ENCODE measurements at regions not wholly inside any gene's neighbourhood (a gene's known extent, or its start where the extent isn't known, plus 50 kb on each side); places are given as distances from the start of the nearest gene placed in this dataset.

DNA sequence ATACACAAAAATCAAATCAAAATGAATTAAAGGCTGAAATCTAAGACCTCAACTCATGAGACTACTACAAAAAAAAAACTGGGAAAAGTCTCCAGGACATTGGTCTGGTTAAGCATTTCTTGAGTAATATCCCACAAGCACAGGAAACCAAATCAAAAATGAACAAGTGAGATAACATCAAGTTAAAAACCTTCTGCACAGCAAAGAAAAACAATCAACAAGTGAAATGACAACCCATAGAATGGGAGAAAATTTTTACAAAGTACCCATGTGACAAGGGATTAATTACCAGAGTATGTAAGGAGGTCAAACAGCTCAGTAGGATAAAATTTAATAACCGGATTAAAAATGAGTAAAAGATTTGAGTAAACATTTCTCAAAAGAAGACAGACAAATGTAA lies 338.7 kb downstream of the SLC16A7 start:
- DNase-seq: no peak

DNA sequence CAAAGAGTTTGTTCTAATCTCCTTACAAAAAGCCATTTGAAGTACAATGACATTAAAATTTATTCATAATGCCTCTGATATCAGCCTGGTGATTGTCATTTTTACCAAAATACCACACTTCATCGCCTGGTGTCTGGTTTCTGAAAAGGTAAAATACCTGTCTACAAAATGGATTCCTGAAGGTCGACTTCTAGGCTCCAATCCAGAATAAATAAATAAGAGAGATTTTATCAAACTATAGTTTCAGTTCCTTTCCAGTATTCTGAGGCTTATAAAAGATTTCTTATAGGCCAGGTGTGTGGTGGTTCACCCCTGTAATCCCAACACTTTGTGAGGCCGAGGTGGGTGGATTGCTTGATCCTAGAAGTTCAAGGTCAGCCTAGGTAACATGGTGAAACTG lies 340.7 kb downstream of the SLC16A7 start:
- DNase-seq: no peak

DNA sequence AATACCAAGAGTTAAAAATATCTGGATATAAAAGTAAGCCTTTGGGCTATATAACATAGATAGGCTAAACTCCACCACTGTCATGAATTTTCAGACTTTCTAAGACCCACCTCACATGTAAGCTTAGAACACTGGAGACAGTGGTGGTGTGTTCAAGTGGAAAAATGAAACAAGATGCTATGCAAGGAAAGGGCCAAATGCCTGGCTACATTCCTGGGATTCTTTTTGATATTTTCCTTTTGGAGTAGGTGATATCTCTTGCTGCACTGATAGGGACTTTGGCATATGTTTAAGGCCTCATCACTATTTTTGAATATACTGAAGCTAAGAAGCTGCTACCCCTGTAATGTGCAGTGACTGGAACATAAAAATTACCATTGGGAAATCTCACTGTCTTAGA lies 341.3 kb downstream of the SLC16A7 start:
- no peak for DNase-seq

DNA sequence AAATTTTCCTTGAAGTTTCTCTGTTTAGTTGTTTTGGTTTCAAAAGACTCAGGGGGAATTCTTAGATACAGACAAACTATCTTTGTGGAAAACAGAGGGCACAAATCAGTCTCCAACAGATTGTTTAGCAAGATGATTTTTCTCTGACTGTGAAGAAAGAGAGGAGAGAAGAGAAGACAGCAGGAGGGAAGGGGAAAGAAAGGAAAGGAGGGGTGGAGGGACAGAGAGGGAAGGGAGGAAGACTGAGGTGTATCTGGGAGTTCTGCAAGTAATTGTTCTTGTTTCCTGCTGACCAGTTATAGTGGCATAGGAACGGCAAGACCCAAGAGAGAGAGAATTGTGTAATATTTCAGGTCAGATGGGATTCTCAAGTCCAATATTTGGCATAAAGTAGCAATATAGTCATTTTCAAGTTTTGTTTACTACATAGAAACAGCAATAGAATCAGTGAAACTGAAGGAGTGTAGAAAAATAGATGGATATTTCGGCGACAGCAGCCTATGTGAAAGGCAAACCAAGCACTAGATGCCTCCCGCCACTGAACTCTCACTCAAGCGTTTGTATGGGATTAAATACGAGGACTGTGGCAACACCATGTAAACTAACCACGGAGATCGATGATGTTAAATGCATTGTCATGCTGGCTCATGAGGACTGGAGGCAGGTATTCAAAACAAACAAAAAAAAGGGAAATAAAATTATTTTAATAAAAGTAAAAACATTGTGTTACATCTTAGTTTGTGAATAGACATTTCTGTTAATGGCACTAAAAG lies 342.5 kb downstream of the SLC16A7 start:
- DNase-seq: no peak

DNA sequence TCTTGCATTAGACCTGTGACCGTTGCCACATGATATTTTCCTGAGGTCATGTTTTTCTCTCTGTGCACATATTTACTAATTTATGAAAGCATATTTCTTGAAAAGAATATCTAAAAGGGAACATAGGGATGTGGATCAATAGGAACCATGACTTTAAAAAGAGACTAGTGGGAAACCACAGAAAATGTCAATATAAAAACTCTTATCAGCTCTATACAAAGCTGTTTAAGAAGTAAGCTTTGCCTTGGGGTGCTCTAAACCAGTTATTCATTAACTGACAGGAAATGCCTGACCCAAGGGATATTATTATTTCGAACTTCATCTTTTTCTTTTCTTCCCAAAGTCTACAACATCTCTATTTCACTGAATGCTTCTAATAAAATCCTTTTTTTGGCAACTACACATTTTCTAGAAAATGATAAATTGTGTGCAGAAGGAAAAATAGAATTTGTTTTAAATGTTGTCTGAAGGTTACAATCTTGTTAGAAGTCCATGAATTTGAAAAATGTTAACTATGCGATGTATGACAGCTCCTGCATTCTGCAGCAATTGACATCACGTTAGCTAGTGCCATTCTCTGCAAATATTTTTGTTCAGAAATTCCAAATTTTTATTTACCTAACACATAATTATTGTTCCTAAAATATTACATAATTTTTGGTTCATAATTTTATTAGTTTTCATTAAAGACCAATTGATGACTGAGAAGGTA lies 345.0 kb downstream of the SLC16A7 start:
- no peak for DNase-seq

DNA sequence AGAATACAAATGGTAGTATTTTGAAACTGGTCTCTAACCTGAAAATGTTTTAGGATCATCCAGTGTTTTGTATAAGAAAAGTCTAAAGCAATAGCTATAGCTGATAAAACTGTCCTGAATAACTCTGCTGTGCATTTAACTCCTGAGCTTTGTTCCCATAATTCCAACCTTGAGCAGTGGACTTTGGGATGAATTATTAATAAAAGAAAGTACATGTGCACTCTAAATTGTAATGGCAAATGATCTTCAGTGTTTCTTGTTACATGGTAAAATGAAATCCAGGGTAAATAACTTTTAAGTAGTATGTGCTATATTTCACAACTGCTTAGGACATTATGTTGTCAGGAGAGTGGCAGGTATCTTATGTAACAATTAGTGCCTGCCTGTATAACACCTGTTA lies 345.6 kb downstream of the SLC16A7 start:
- DNase-seq: no peak

DNA sequence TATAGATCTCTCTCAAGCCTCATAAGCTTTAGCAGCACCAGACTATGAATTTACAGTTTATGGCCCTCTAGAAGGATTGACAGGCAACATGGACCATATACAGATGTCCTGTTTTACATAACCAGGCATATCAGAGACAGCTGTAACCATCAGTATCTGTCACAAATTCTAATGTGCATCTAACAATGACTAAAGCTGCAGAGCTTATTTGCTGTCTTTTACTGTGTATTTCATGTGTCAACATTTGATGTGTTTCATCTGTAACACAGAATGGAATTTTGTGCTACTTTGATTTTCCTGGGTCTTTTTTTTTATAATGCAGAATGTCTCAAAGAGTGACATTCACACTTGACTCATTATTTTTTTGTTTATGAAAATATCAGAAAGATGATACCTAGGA lies 348.3 kb downstream of the SLC16A7 start:
- no peak for DNase-seq

DNA sequence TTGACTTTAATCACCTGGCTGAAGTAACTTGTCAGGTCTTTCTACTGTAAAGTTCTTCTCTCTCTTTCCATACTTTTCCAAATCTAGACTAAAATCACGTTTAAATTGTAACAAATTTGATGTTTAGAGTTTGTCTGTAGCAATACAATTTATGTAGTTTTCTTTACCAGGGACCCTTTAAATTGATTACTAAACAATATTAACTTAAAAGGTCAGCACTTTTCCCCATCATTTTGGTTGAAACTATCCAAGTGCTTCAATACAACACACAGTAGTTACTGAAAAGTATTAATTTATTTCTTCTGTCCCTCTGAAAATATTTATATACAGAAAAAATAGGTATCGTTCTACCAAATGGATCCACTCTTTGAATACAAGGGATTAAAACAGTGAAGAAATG lies 350.8 kb downstream of the SLC16A7 start:
- DNase-seq: no peak

DNA sequence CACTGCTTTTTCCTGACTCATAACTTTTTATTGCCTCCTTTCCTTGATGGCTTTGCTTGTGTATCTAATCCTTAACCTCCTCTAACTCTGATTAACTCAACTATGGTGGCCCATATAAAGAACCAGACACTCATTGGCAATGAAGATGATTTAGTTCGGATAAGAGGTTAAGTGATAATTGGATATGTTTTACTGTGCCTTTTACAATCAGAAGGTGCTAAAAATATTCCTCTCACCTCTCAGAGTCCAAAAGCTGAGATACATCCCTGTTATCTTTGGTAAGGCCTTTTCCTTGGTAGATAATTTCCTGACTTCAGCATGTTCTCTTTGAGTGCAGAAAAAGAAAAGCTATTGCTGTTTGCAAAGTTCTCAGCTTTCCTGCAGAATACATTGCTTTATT lies 367.7 kb downstream of the SLC16A7 start:
- no peak for DNase-seq

DNA sequence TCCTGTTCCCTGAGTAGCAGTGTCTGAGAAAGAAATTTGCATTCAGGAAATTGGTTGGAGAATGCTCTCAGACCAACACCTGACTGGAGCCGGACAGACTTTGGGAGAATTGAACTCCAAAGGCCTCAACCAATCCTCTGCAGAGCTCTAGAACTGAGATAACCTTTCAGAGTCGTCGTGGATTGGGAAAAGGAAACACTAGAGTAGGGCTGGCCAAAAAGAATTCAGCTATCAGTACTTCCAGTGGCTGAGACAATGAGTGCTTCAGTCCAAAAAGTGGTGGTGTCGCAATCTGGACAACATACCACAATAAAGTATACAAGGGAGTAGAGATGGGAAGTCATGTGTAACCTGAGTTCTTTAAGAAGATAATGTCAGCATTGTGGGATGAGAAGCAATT lies 377.1 kb downstream of the SLC16A7 start:
- DNase-seq: no peak

DNA sequence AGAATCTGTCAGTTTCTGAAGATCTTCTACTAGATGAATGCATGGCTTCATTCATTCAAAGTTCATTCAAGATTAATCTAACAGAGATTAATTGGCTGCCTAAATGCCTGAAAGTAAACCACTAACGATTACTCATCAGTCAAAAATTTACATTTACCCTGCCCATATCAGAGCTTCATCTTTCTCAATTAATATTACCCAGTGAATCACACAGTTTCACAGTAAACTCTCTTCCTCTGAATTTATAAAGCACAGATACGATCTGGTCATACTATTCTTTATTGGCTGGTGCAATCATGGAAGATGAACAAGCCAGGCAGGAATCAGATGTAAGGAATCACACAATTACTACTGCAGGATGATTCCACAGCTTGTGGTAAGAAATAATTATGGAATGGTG lies 377.7 kb downstream of the SLC16A7 start:
- no peak for DNase-seq

DNA sequence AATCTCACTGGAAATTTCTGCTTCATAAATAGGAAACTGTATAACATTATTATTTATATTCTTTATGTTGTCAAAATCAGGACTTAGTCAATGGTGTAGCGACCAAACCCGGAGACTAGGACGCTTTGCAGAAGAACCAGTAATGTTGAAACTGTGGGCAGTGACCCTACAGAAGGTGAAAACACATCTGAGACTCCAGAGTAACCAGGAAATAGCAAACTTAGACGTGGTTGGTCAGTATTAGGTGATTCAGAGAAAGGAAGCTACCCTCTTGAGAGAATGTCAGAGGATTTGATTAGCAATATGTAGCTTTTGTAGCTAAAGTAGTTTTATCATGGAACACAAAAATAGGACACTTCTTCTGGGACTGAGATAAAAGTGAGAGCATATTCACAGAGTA lies 381.9 kb downstream of the SLC16A7 start:
- no peak for DNase-seq

DNA sequence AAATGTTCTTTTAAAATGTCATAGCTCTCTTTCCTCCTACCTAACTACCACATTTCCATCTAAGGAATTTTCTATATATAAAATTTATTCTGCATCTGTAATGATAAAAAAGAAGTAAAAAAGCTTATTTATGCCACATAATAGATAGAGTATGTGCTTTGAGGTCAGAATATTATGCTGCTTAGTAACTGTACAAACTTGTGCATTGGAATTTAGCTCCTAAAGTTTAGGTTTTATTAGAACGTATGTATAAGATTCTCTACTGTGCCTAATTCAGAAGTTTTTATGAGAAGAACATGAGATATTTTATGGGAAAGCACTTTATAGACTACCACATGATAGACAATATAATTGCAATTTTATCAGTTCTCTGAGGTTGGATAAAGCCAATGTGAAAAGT lies 384.6 kb downstream of the SLC16A7 start:
- DNase-seq: no peak

DNA sequence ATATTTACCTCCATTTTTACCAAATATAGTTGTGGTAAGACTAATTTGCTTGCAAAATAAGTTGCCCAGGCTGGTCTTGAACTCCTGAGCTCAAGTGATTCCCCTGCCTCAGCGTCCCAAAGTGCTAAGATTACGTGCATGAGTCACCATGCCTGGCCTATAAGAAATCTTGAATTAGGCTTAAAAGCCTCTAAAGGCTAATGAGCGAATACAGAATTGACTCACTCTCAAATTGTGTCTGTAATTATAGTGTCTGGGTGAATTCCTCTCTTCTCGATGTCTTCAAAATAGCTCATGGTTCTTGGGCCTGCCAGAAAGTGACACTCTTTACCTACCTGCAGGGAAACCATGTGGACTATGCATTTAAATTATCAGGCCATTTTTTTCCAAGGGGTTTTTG lies 403.5 kb downstream of the SLC16A7 start:
- no peak for DNase-seq

DNA sequence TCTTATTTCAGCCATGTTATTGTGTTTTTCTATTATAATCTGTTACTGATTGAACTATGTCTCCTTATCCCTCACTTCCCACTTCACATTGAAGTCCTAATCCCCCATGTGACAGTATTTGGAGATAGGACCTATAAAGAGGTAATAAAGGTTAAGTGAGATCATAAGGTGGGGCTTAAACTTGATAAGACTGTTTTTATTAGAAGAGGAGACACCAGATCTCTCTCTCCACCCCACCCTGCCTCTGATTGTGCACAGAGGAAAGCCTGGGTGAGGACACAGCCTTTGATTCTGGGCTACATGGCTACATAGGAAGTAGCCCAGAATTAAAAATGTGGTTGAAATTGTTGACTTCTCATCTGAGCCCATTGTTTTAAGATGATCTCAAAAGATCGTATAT lies 414.7 kb downstream of the SLC16A7 start:
- no peak for DNase-seq

DNA sequence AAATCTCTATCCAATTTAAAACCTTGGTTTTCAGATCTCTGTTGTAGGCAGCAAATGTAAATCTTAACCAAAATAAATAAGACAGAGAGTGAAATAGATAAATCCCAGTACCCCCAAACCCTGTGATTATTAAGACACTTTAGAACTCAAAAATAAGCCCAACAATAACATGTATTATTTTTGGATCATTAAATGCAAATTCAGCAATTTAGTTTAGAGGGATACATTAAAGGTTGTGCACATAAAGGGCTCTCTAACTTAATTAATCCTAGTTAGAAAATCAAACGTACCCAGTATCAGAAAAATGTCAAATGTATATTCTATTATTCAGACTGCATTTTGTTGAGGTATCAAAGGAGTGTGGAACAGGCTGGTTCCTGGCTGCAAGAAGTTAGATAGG lies 416.8 kb downstream of the SLC16A7 start:
- DNase-seq: no peak

DNA sequence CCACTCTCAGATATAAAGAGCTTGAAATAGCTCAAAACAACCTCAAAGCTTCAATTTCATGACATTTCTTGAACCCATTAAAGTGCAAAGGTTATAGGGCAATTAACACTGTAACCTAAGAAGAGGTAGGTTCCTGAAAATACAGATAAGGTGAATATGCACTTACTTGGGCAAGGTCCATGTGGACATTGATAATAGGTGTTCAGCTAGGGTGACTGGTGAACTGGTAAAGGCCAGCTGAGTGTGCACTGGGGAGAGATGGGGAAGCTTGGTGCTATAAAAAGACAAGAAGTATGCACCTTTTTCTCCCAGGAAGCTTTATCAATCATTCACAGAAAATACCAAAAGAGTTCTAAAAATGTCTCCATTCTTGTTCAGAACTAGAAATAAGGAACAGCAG lies 418.6 kb downstream of the SLC16A7 start:
- no peak for DNase-seq

DNA sequence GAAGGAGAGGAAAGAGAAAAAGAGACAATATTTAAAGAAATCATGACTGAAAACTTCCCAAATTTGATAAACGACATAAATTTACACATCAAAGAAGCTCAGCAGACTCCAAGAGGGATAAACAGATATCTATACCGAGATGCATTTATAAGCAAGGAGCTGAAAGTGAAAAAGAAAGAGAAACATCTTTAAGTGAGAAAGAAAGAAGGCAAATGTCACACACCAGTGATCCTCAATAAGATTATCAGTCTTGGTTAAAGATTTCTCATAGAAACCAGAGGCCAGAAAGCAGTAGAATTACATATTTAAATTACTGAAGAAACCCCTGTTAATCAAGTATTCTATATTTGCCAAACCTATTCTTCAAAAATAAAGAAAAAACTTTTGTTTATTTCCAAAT lies 424.2 kb downstream of the SLC16A7 start:
- DNase-seq: no peak

DNA sequence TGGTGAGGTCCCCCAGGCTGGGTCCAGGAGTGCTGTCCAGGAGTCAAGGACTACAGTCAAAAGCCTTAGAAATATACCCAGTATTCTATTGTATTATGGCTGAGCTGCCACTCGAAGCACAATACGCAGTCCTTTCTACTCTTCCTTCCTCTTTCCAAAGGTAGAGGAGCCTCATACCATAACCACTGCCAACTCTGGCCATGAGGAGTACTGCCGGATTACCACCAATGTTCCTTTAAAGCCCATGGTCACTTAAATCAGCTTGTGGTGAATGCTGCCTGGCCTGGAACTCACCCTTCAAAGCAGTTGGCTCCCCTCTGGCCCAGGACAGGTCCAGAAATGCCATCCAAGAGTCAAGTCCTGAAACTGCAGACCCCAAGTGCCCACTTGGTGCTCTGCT lies 425.4 kb downstream of the SLC16A7 start:
- no peak for DNase-seq

DNA sequence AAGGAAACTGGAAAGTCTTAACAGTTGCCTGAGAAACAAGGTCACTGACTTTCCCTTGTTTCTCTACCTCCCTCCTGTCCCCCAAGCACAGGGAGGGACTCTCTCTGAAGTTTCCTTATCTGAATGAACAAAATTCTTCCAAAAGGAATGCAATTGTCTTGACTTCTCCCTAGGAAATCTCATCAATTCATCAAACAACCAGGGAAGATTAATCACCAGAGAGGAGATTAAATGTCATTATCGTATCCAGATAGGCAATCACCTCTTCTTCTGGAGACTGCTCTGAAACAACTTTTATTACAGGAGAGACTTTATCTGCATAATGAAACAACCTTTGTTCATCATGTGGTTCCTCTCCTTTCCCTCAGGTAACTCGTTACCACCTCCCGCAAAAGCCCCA lies 431.4 kb downstream of the SLC16A7 start:
- DNase-seq: no peak

DNA sequence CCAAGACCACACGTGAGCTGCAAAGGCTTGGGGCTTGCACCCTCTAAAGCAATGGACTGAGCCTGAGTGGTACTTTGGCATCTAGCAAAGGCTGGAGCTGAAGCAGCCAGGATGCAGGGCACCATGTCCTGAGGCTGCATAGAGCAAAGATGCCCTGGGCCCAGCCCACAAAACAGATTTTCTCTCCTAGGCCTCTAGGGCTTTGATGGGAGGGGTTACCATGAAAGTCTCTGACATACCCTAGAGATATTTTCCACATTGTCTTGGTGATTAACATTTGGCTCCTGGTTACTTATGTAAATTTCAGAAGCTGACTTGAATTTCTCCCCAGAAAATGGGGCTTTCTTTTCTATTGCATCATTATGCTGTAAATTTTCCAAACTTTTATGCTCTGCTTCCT lies 438.3 kb downstream of the SLC16A7 start:
- no peak for DNase-seq

DNA sequence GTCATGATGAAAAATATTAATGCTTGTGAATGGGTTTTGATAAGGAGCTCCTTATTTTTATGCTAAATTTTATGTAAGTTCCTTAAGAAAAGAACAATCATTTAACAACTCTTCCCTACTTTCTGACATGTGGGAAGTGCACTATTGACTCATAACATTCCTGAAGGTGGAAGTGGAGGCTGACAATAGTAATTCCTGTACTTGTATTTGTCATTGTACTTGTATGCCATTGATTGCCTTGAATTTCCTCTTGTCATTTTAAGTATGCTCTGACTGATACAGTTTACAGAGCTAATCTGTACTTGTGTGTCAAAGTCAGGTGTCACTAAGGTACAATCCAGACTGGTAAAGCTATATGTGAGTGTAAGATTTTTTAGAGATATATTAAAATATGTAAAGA lies 440.0 kb downstream of the SLC16A7 start:
- DNase-seq: no peak

DNA sequence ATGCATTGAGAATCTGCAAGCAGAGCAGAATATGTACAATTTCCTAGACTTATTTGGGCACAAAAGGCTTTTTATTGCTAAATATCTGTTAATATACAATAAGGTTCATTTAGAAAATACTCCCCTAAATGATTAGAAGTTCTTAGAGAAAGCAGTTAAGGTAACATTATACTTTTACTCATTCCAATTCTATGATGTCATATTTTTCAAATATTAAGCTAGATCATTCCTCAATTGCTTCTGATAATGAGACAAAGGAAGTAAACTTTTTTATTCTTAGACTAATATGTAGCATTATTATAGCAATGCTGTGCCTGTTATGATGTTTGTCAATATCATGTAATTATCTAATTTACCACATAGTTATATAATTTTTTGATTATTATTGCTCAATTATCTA lies 447.0 kb downstream of the SLC16A7 start:
- DNase-seq: no peak

DNA sequence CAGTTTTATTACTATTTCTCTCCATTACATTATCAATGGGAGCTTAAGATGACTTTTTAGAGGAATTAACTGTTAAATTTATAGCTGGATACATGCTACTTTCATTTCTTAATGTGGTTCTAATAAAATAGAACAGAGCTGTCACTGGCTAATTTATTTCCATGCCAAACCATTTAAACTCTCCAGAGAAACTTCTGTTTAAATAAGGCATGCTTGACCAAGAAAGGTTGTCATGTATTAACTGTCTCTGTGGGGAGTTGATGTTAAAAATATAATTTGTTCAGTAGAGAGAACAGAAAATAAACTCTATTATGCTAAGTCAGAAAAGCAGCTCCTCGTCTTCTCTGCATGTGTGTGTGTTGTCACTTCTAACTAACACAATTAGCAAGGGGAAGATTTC lies 447.4 kb downstream of the SLC16A7 start:
- DNase-seq: no peak

DNA sequence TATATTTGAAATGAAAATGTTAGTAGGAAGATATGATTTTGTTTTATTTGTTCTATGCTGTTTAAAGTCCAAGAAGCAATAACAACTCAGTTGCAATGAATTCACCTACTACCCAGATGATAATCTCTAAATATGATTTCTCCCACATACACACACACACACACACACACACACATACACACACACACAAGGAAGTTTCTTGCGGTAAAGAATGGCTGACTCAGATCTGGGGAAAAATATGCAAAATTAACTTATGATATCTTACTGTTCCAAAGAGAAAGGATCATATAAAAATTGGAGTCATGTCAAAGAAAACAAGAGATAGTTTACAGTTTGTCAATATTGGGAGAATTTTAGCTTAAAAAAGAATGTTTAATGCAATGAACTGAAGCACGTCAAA lies 456.7 kb downstream of the SLC16A7 start:
- DNase-seq: no peak
